SJCRH30 (cell line): ENCODE measurements at regions not wholly inside any gene's neighbourhood (a gene's known extent, or its start where the extent isn't known, plus 50 kb on each side); places are given as distances from the start of the nearest gene placed in this dataset.
A peak's percentile ranks its signal among the peaks of the same experiment; 100 is the strongest.

Experiments
- DNase-seq, 2 experiments: peaks; one replicate each; pipeline ENCODE4 v3.0.0-alpha.2; 2015 to 2020
- H3K27ac ChIP-seq: fragments of 250-450 bp; sonication (Bioruptor Pico); 2 replicates; pipeline ENCODE4 v1.5.1; 2020; ENCODE audit warnings: mild to moderate bottlenecking, moderate library complexity
- H3K27me3 ChIP-seq: fragments of 250-450 bp; sonication (Bioruptor Pico); 2 replicates; pipeline ENCODE4 v1.5.1; 2020; ENCODE audit warnings: mild to moderate bottlenecking, moderate library complexity
- H3K36me3 ChIP-seq: fragments of 250-450 bp; sonication (Bioruptor Pico); 2 replicates; pipeline ENCODE4 v1.5.1; 2020; ENCODE audit warnings: mild to moderate bottlenecking, moderate library complexity
- H3K4me1 ChIP-seq: fragments of 250-450 bp; sonication (Bioruptor Pico); 2 replicates; pipeline ENCODE4 v1.5.1; 2020; ENCODE audit warnings: mild to moderate bottlenecking, moderate library complexity
- H3K4me3 ChIP-seq: fragments of 250-450 bp; sonication (Bioruptor Pico); 2 replicates; pipeline ENCODE4 v1.5.1; 2020; ENCODE audit warnings: mild to moderate bottlenecking, moderate library complexity
- H3K9me3 ChIP-seq: fragments of 250-450 bp; sonication (Bioruptor Pico); replicated peaks from 2 replicates; pipeline ENCODE4 v1.5.1; 2020; ENCODE audit warnings: mild to moderate bottlenecking, moderate library complexity

DNA sequence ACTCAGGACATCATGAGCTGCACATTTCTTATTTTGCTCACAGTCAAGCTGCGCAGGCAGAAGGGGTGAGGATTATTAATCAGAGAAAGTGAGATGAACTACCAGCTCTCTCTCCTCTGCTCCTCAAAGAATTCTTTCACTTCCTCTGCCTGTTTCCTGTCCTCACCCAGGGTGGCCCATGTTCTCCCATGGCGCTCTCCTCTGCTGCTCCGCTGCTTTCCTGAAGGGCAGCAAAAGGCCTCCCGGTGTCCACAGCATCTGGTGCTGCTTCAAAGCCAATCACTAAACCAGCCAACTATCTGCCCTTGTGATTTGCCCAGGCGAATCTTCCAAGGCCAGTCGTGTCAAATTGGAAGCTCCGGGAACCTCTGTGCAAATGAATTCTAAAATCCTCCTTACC is 324.2 kb downstream of the TPBG start:
- Histone ChIP-seq H3K9me3 (no peaks in the 10 kb centered on the region), H3K27ac (no peak overlapping the region), H3K4me1 (no peaks in the 10 kb centered on the region), H3K4me3 (no peak overlapping the region), H3K36me3 (no peaks in the 10 kb centered on the region), H3K27me3 (no peaks in the 10 kb centered on the region)
- DNase-seq: no peak

DNA sequence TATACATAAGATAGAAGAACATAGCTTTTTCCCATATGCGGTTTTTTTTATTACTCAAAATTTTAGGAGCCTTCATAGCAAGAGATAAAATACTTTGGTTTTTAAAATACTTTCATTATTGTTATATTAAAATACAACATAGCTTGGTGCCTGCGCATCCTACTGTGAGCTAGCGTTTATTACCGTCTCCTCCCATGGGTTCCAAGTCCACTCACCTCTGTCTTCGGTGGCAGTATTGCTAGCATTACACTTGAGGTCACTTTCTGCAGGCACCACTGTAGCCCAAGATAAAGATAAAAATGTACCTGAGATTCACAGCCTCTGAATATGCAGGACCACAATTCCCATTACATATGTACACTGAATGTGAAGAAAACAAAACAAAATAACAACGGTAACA is 326.7 kb downstream of the TPBG start:
- no peak for DNase-seq
- Histone ChIP-seq H3K9me3 (no peaks in the 10 kb centered on the region), H3K4me3 (no peak overlapping the region), H3K36me3 (no peaks in the 10 kb centered on the region), H3K4me1 (no peaks in the 10 kb centered on the region), H3K27me3 (no peaks in the 10 kb centered on the region), H3K27ac (no peak overlapping the region)

DNA sequence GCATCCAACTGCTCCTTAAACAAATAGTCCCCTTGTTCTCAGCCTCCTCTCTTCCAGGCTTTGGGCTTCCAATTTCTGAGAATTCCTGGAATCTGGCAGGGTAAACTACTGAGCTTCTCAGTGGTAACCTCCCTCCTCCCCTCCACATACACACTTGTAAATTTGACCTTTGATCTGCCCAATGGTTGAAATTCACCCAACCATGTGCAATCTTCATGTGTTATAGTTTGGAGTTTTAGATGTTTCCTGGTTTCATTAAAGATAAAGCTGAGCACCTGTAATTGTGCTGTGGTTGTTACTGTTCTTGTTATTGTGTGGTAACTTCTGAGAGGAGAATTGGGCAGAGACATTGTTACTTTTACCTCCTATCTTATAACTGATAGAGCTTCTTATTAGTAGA is 328.4 kb downstream of the TPBG start:
- H3K4me1 ChIP-seq: no peaks in the 10 kb centered on the region
- no peaks in the 10 kb centered on the region for H3K27me3 ChIP-seq
- no peak overlapping the region for H3K27ac ChIP-seq
- no peak overlapping the region for H3K4me3 ChIP-seq
- no peaks in the 10 kb centered on the region for H3K9me3 ChIP-seq
- DNase-seq: no peak
- H3K36me3 ChIP-seq: no peaks in the 10 kb centered on the region

DNA sequence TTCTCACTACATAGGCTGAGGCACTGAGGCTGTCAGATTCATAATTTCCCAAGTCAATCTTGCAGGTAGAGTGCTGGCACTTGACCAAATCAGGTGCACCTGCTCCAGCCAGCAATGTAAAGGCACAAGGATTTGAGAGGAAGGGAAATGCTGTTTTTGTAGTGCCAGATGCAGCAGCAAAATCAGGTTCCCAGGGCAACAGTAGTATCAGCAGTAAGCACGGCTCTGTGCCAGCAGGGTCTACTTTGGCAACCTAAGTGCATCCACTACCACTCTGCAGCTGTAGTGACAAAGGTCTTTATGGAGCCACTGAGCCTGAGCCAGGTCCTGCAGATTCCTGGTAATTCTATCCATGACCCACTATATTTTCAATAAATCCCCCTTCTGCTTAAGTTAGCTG is 329.5 kb downstream of the TPBG start:
- no peak for DNase-seq
- Histone ChIP-seq H3K27me3 (no peaks in the 10 kb centered on the region), H3K27ac (no peak overlapping the region), H3K9me3 (no peaks in the 10 kb centered on the region), H3K4me1 (no peaks in the 10 kb centered on the region), H3K4me3 (no peak overlapping the region), H3K36me3 (no peaks in the 10 kb centered on the region)

DNA sequence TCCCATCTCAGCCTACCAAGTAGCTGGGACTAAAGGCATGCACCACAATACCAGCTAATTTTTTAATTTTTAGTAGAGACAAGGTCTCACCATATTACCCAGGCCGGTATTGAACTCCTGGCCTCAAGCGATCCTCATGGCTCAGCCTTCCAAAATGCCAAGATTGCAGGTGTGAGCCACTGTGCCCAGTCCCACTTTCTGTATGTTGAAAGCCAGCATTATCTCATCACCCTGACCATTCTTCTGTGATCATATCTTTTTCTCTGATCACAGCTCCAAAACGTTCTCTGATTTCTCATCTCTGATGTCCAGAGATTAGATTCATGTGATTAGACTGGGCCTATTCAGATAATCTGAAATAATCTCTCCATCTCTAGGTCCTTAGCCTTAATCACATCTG is 337.7 kb downstream of the TPBG start:
- H3K4me1 ChIP-seq: no peaks in the 10 kb centered on the region
- no peak overlapping the region for H3K27ac ChIP-seq
- no peak overlapping the region for H3K4me3 ChIP-seq
- no peaks in the 10 kb centered on the region for H3K36me3 ChIP-seq
- H3K27me3 ChIP-seq: no peaks in the 10 kb centered on the region
- H3K9me3 ChIP-seq: no peaks in the 10 kb centered on the region
- DNase-seq: no peak

DNA sequence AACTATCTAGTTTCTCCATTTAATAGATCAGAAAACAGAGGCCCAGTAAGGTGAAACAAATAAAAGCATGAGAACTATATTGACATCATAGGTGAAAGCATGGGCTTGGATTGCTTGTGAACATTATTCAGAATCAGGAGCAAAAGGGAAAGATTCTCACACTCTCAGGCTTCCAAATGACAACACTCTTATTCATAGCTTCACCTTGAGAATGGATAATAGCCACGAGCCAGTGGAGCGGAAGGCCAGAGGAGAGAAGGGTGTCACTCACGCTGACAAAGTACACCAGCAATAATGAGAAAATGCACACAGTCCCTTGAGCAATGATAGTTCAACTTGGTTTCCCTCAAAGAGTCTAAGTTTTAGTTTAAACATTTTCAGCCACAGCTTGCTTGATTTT is 339.0 kb downstream of the TPBG start:
- Histone ChIP-seq H3K4me1 (no peaks in the 10 kb centered on the region), H3K27ac (no peak overlapping the region), H3K4me3 (no peak overlapping the region), H3K36me3 (no peaks in the 10 kb centered on the region), H3K27me3 (no peaks in the 10 kb centered on the region), H3K9me3 (no peaks in the 10 kb centered on the region)
- no peak for DNase-seq

DNA sequence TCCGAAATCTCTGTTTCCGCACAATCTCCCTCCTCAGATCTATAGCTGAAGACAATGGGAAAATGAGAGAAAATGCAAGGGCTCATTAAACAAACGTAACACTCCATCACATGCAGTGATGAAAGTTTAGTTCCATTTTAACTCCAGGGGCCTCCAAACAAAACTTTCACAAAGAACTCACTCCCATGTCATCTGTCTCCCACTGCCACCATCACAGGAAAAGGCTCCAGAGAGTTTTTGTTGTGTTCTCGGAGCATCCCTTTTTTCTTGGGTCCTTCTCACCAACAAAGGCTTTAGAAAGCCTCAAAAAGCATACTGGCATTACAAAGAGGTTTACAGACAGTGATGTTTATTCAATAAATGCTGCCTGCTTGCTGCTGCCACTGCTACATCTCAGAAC is 339.6 kb downstream of the TPBG start:
- Histone ChIP-seq H3K4me3 (no peak overlapping the region), H3K27me3 (no peaks in the 10 kb centered on the region), H3K27ac (no peak overlapping the region), H3K4me1 (no peaks in the 10 kb centered on the region), H3K9me3 (no peaks in the 10 kb centered on the region), H3K36me3 (no peaks in the 10 kb centered on the region)
- no peak for DNase-seq

DNA sequence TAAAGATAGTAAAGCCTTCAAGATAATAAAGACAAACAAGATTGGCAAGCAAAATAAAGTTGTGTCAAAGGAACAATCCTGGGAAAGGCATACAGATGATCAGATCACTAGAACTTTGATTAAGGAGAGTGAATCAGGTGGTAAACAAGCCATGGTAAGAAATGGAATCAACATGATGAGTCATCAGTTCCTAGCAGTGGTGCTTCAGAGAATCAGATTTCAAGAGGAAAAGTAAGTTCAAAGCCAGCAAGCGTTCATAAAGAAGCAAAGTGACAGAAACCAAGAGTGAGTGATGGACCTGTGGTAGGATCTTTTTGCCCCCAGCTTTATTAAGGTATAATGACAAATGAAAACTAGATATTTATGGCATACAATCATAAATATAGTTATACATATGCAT is 340.4 kb downstream of the TPBG start:
- H3K9me3 ChIP-seq: no peaks in the 10 kb centered on the region
- no peak overlapping the region for H3K27ac ChIP-seq
- H3K36me3 ChIP-seq: no peaks in the 10 kb centered on the region
- no peaks in the 10 kb centered on the region for H3K27me3 ChIP-seq
- no peak overlapping the region for H3K4me3 ChIP-seq
- no peak for DNase-seq
- H3K4me1 ChIP-seq: no peaks in the 10 kb centered on the region

DNA sequence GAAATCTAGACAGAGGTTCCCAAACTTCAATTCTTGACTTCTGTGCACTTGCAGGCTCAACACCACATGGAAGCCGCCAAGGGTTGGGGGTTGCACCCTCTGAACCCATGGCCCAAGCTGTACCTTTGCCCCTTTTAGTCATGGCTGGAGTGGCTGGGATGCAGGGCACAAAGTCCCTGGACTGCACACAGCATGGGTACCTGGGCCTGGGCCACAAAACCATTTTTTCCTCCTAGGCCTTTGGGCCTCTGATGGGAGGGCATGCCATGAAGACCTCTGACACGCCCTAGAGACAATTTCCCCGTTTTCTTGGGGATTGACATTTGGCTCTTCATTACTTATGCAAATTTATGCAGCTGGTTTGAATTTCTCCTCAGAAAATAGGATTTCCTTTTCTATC is 342.0 kb downstream of the TPBG start:
- H3K27ac ChIP-seq: no peak overlapping the region
- H3K4me1 ChIP-seq: no peaks in the 10 kb centered on the region
- H3K27me3 ChIP-seq: no peaks in the 10 kb centered on the region
- H3K36me3 ChIP-seq: no peaks in the 10 kb centered on the region
- no peak overlapping the region for H3K4me3 ChIP-seq
- no peak for DNase-seq
- no peaks in the 10 kb centered on the region for H3K9me3 ChIP-seq

DNA sequence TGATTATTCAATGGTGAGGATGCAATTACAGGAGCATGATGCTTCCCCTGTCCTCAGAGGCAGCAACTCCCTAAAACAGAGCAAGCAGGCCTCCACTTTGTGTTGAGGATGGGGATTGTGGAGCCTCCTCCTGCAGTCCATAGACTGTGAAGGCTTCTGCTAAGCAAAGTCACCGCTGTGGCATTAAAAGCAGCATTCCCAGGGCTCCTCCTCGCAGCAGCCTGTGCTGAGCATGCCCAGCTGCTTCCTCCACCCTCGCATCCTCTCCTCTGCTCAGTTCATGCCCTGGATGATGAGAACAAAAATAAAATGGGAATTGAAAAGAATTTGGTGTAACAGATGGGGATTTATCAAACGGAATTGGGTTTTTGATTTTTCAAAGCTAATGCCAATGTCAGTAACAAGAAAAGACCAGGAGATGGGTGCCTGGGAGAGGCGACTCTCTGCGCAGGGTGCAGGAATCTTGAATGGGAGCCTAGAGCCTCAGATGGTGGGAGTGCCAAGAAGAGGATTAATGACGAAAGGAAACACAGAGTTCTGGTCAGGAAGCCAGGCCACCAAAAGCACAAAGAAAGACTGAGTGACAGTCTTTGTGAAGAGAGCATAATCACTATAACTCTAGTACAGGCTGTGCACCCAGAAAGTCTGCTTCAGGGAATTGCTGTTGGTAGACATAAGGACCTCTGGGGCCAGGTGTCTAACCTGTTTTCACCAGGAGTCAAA is 347.6 kb downstream of the TPBG start:
- DNase-seq: no peak
- Histone ChIP-seq H3K4me3 (no peak overlapping the region), H3K27me3 (no peaks in the 10 kb centered on the region), H3K27ac (no peak overlapping the region), H3K36me3 (no peaks in the 10 kb centered on the region), H3K9me3 (no peaks in the 10 kb centered on the region), H3K4me1 (no peaks in the 10 kb centered on the region; the same call in 1 of the 2 replicates)

DNA sequence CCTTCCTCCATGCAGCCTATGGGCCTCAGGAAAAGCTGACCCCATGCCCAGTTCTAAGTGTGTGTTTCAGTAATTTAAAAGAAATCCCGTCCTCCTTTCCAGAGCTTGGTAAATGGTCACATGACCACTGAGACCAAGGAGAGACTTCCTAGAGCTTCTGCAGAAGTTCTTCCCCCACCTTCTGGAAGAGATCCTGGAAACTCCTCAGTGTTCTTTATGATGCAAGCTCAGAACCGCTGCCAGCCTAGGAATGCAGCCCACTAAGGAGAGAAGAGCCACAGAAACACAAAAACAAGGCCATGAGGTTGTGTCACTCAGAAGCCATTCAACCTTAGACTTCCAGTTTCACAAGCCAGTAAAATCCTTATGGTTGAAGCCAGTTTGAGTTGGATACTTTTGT is 348.4 kb downstream of the TPBG start:
- DNase-seq: no peak
- H3K4me3 ChIP-seq: no peak overlapping the region
- H3K27ac ChIP-seq: no peak overlapping the region

DNA sequence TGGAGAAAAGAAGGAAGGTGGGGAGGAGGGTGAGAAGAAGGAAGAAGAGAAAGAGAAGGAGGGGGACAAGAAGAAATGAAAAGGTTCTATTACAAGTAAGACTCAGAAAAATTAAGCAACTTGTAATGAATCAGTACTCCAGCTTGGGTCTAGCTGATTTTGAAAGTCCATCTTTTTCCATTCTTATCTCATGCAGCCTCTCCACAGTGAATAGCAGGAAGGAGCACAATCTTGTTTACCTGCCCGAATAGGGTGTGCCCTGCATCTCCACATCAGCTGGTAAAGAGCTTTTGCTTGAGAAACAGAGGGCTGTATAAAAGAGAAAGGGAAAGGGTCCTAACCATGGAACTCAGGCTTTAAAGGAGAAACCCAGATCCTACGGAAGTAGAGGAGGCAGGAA is 348.8 kb downstream of the TPBG start:
- no peaks in the 10 kb centered on the region; the same call in 1 of the 2 replicates for H3K4me1 ChIP-seq
- H3K9me3 ChIP-seq: no peaks in the 10 kb centered on the region
- H3K27me3 ChIP-seq: no peaks in the 10 kb centered on the region
- H3K27ac ChIP-seq: no peak overlapping the region
- no peak overlapping the region for H3K4me3 ChIP-seq
- H3K36me3 ChIP-seq: no peaks in the 10 kb centered on the region
- DNase-seq: no peak

More for the DNA sequence above, 348.4 kb downstream of the TPBG start:
- Histone ChIP-seq H3K36me3 (no peaks in the 10 kb centered on the region), H3K9me3 (no peaks in the 10 kb centered on the region), H3K27me3 (no peaks in the 10 kb centered on the region), H3K4me1 (no peaks in the 10 kb centered on the region; the same call in 1 of the 2 replicates)

DNA sequence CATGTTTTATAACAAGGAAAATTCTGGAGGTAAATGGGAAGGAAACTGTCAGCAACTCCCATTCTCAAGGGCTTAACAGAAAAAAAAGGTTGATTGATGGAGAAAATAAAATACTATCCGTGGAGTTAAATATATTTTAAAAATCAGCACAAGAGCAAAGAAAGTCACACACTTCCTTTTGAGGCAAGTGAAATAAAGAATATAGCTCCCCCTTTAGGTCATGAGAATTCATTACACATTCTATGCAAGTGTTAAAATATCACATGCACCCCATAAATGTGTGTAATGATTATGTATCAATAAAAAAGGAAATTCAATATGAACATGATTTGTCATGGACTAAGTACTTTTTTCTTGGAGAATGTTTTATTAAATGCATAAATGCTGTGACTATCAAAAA is 349.2 kb downstream of the TPBG start:
- Histone ChIP-seq H3K9me3 (no peaks in the 10 kb centered on the region), H3K36me3 (no peaks in the 10 kb centered on the region), H3K4me1 (no peaks in the 10 kb centered on the region; the same call in 1 of the 2 replicates), H3K27me3 (no peaks in the 10 kb centered on the region), H3K27ac (no peak overlapping the region), H3K4me3 (no peak overlapping the region)
- DNase-seq: peak in 1 of 2 experiments; percentile 40

DNA sequence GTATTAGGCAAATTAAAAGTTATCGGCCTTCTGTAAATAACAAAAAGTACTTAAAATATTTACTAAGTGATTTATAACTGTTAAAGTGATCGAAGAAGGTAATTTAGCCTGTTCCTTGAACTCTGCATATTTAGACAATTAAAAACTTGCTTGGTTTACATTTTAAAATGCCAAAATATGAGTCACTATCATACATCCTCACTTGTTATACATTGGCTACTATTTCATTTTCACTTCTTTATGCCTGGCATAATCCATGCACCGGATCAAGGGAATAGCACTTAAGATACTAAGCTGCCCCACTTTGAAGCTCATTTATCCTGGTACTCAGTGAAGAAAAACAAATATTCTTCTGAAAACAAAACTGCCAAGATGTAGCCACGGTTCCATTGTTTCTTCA is 344.6 kb downstream of the UBE3D start:
- Histone ChIP-seq H3K27me3 (no peaks in the 10 kb centered on the region), H3K4me1 (no peaks in the 10 kb centered on the region)
- DNase-seq: no peak

DNA sequence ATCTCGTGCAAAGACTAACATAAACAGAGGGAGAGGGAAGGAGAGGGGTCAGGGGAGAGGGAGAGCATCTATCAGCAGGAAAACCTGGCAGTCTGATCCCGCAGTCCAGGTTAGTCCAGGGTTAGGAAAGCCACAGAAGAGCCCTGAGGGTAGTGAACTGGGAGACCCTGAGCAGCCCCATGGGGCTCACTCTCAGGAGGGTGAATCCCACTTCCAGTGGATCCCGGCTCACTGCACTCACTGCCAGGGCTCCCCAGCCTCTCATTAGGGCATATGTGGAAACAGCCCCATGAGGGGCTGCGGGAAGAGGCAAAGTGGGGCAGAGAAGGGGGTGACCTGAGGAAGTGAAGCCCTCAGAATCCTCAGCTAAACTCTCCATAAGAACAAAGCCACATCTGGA is 329.9 kb downstream of the UBE3D start:
- H3K4me3 ChIP-seq: no peak overlapping the region
- H3K27ac ChIP-seq: no peak overlapping the region
- no peaks in the 10 kb centered on the region for H3K9me3 ChIP-seq
- H3K27me3 ChIP-seq: no peaks in the 10 kb centered on the region
- 0 out of 2 replicates have a peak, but pooled peaks cover 3% of the 10 kb centered on the region for H3K4me1 ChIP-seq
- no peak for DNase-seq
- H3K36me3 ChIP-seq: no peaks in the 10 kb centered on the region

More for the DNA sequence above, 344.6 kb downstream of the UBE3D start:
- Histone ChIP-seq H3K4me3 (no peak overlapping the region), H3K9me3 (no peaks in the 10 kb centered on the region; the same call in 1 of the 2 replicates), H3K27ac (no peak overlapping the region), H3K36me3 (no peaks in the 10 kb centered on the region)

DNA sequence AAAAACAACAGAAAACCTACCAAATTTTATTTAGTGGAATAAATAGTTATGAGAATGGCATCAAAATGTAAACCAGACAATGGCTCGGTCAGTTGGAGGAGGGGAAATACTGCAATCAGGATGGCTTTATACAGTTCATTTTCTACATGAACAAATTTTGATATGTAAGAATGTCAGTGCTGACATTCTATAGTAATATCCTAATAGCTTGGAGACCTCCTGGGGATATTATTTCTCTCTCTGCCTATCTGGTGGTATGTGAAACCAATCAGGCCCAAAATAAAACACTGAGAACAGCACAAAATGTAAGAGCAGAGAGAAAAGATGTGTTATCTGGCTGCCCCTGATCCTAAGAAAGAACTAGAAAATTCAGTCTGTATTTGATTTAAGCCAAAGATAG is 327.7 kb downstream of the UBE3D start:
- no peak for DNase-seq
- Histone ChIP-seq H3K9me3 (no peaks in the 10 kb centered on the region), H3K27me3 (no peaks in the 10 kb centered on the region), H3K27ac (no peak overlapping the region), H3K4me1 (peaks cover 21% of the 10 kb centered on the region), H3K4me3 (no peak overlapping the region), H3K36me3 (no peaks in the 10 kb centered on the region)
